ENCODE measurements at regions not wholly inside any gene's neighbourhood (a gene's known extent, or its start where the extent isn't known, plus 50 kb on each side); places are given as distances from the start of the nearest gene placed in this dataset.

GRCh38 chr7:124497176-124497575 lies 268.4 kb downstream of the GPR37 start:
- no peak for TF ChIP-seq CTCF (IDR thresholded peaks at IDR 0.05)
- intact Hi-C loops (cut with micrococcal nuclease), result no loop called here
- POLR2A ChIA-PET, result no interaction called here

GRCh38 chr7:124489925-124490324 lies 275.7 kb downstream of the GPR37 start:
- intact Hi-C loops (cut with micrococcal nuclease), result no loop called here
- ChIA-PET POLR2A (no interaction called here), CTCF (no interaction called here)
- Mint-ChIP-seq H3K4me1 (no peaks in the 10 kb centered on the region), H3K27me3 (no peaks in the 10 kb centered on the region), H3K36me3 (ENCODE audit: low read depth) (no peaks in the 10 kb centered on the region), H3K27ac (no peak overlapping the region), H3K9me3 (peaks cover 2% of the 10 kb centered on the region), H3K4me3 (no peak overlapping the region)
- ATAC-seq (ENCODE audit: low read depth) (no peak), DNase-seq (no peak)
- TF ChIP-seq CTCF (IDR thresholded peaks at IDR 0.05), result no peak

More at GRCh38 chr7:124497176-124497575, 268.4 kb downstream of the GPR37 start:
- Mint-ChIP-seq H3K27ac (no peak overlapping the region), H3K4me3 (no peak overlapping the region), H3K36me3 (ENCODE audit: low read depth) (no peaks in the 10 kb centered on the region), H3K4me1 (no peaks in the 10 kb centered on the region), H3K9me3 (peaks cover 5% of the 10 kb centered on the region), H3K27me3 (no peaks in the 10 kb centered on the region)
- no peak for DNase-seq
- ATAC-seq (ENCODE audit: low read depth), result no peak
- CTCF ChIA-PET, result no interaction called here

- DNase-seq (no peak), ATAC-seq (ENCODE audit: low read depth) (no peak)
- ChIA-PET CTCF (no interaction called here), POLR2A (no interaction called here)
- no peaks in the 10 kb centered on the region for H3K36me3 Mint-ChIP-seq (ENCODE audit: low read depth)
- H3K27me3 Mint-ChIP-seq, result no peaks in the 10 kb centered on the region
- no peak overlapping the region for H3K27ac Mint-ChIP-seq
- no peak overlapping the region for H3K4me3 Mint-ChIP-seq
- no peak for TF ChIP-seq CTCF (IDR thresholded peaks at IDR 0.05)
- H3K9me3 Mint-ChIP-seq, result peaks cover 2% of the 10 kb centered on the region
- no peaks in the 10 kb centered on the region for H3K4me1 Mint-ChIP-seq
- intact Hi-C loops (cut with micrococcal nuclease), result no loop called here
Measured at GRCh38 chr7:124489082-124489819, 276.3 kb downstream of the GPR37 start.

- Mint-ChIP-seq H3K9me3 (no peaks in the 10 kb centered on the region), H3K36me3 (ENCODE audit: low read depth) (no peaks in the 10 kb centered on the region), H3K27me3 (no peaks in the 10 kb centered on the region), H3K27ac (no peak overlapping the region), H3K4me3 (no peak overlapping the region), H3K4me1 (no peaks in the 10 kb centered on the region)
- no peak for TF ChIP-seq CTCF (IDR thresholded peaks at IDR 0.05)
- intact Hi-C loops (cut with micrococcal nuclease), result no loop called here
- no peak for DNase-seq
- CTCF ChIA-PET, result no interaction called here
- no peak for ATAC-seq (ENCODE audit: low read depth)
- POLR2A ChIA-PET, result no interaction called here
Measured at GRCh38 chr7:124482229-124482628, 283.4 kb downstream of the GPR37 start.

- ChIA-PET POLR2A (no interaction called here), CTCF (no interaction called here)
- Mint-ChIP-seq H3K4me3 (no peak overlapping the region), H3K27ac (no peak overlapping the region), H3K27me3 (no peaks in the 10 kb centered on the region), H3K36me3 (ENCODE audit: low read depth) (no peaks in the 10 kb centered on the region), H3K4me1 (no peaks in the 10 kb centered on the region), H3K9me3 (no peaks in the 10 kb centered on the region)
- ATAC-seq (ENCODE audit: low read depth) (no peak), DNase-seq (no peak)
- TF ChIP-seq CTCF (IDR thresholded peaks at IDR 0.05), result no peak
- intact Hi-C loops (cut with micrococcal nuclease), result no loop called here
Measured at GRCh38 chr7:124480821-124481290, 284.7 kb downstream of the GPR37 start.
